ENCODE measurements at regions not wholly inside any gene's neighbourhood (a gene's known extent, or its start where the extent isn't known, plus 50 kb on each side); places are given as distances from the start of the nearest gene placed in this dataset.

GRCh38 chr13:47017476-47017875, 120.6 kb upstream of the HTR2A start:
- TF ChIP-seq POLR2AphosphoS5 (IDR thresholded peaks at IDR 0.05; ENCODE audit: insufficient read depth, low read depth, low read length) (no peak), POLR2A (IDR thresholded peaks at IDR 0.05; ENCODE audit: low read depth, low read length) (no peak), MYC (IDR thresholded peaks at IDR 0.05; ENCODE audit: low read depth, low read length) (no peak), CTCF (IDR thresholded peaks at IDR 0.05; ENCODE audit: extremely low read depth in 1 of 2, insufficient read depth in 1 of 2, low read depth in 1 of 2, low read length in 2 of 2) (no peak), EZH2 (IDR thresholded peaks at IDR 0.05; ENCODE audit: borderline replicate concordance, low read depth, low read length, severe bottlenecking) (no peak)
